A549 (cell line): ENCODE measurements at regions not wholly inside any gene's neighbourhood (a gene's known extent, or its start where the extent isn't known, plus 50 kb on each side); places are given as distances from the start of the nearest gene placed in this dataset.

ENCODE experiments used
- ATAC-seq, 2 experiments: fragments of 200-7000 bp in 1 of 2; fragments of >200 bp in 1 of 2; cut with Nextera tagmentation in 1 of 2; cut with Tn5 transposase in 1 of 2; 3 replicates each; pipeline versions ENCODE4 v1.8.0 to v1.9.1; 2018 to 2020; ENCODE audit warnings: mild to moderate bottlenecking in 1 of 2, moderate library complexity in 1 of 2
- CTCF ChIA-PET: fragments of 300-600 bp; sonication (Branson Sonifier 250); formaldehyde crosslinking; extraction: SDS; loops from one replicate; lab custom pipeline; 2021; ENCODE audit warnings: antibody characterized with exemption, inconsistent platforms; lab: Yijun Ruan, JAX
- POLR2A ChIA-PET: fragments of 350-600 bp; formaldehyde crosslinking; extraction: SDS; loops from one replicate; lab custom pipeline; 2021; ENCODE audit warnings: antibody characterized with exemption, inconsistent platforms; lab: Yijun Ruan, JAX
- DNase-seq, 2 experiments: peaks; one replicate each; pipeline versions ENCODE4 v3.0.0 to v3.0.0-alpha.2; 2011 to 2016; ENCODE audit warnings: low read depth in 1 of 2, low spot score in 1 of 2
- FAIRE-seq: peaks from 2 replicates; lab custom pipeline; 2011; peaks lifted over from hg19 to GRCh38; lab: Jason Lieb, UNC
- H3K27ac ChIP-seq, 2 experiments: fragments of >200 bp; sonication (Bioruptor Twin); formaldehyde crosslinking; 3 replicates each; pipeline ENCODE4 v1.5.1; 2016 to 2017
- H3K4me1 ChIP-seq: fragments of >200 bp; sonication (Bioruptor Twin); formaldehyde crosslinking; 3 replicates; pipeline ENCODE4 v1.6.1; 2016
- H3K4me2 ChIP-seq: fragments of >200 bp; sonication (Bioruptor Twin); formaldehyde crosslinking; 3 replicates; pipeline ENCODE4 v1.6.1; 2016
- H3K4me3 ChIP-seq: fragments of >200 bp; sonication (Bioruptor Twin); formaldehyde crosslinking; 3 replicates; pipeline ENCODE4 v1.5.1; 2016
- H3K9me3 ChIP-seq: fragments of >200 bp; sonication (Bioruptor Twin); formaldehyde crosslinking; 3 replicates; pipeline ENCODE4 v1.6.1; 2016
- ATOH8 ChIP-seq: fragments of 250-450 bp; sonication (Bioruptor Pico); IDR thresholded peaks from 2 replicates; pipeline ENCODE4 v1.5.0; 2020; ENCODE audit warnings: low read depth, mild to moderate bottlenecking, moderate library complexity
- BCL3 ChIP-seq: fragments of >200 bp; sonication (Bioruptor Twin); formaldehyde crosslinking; IDR thresholded peaks from 3 replicates; pipeline ENCODE4 v1.6.1; 2016
- CEBPB ChIP-seq, 2 experiments: fragments of >200 bp in 1 of 2; sonication (Bioruptor Twin) in 1 of 2; formaldehyde crosslinking in 1 of 2; IDR thresholded peaks; 2 replicates each; pipeline ENCODE4 v1.6.1; 2012 to 2016
- CHD2 ChIP-seq: fragments of 150-350 bp; IDR thresholded peaks from 2 replicates; pipeline ENCODE4 v1.6.1; 2014; ENCODE audit warnings: low read length; ENCODE audit not compliant: partially characterized antibody
- EHF ChIP-seq: fragments of 250-450 bp; sonication (Bioruptor Pico); IDR thresholded peaks from 2 replicates; pipeline ENCODE4 v1.5.0; 2020; ENCODE audit warnings: mild to moderate bottlenecking
- EP300 ChIP-seq, 2 experiments: fragments of >200 bp; sonication (Bioruptor Twin); formaldehyde crosslinking; IDR thresholded peaks; 2 replicates in 1 of 2; 3 replicates in 1 of 2; pipeline ENCODE4 v1.6.1; 2016 to 2017
- HDAC2 ChIP-seq: fragments of 200-600 bp; sonication (generic); IDR thresholded peaks from 2 replicates; pipeline ENCODE4 v1.6.1; 2016
- HOXB5 ChIP-seq: fragments of 250-450 bp; sonication (Bioruptor Pico); IDR thresholded peaks from 2 replicates; pipeline ENCODE4 v1.5.0; 2020; ENCODE audit warnings: mild to moderate bottlenecking, moderate library complexity
- JUNB ChIP-seq: fragments of >200 bp; sonication (Bioruptor Twin); formaldehyde crosslinking; IDR thresholded peaks from 2 replicates; pipeline ENCODE4 v1.6.1; 2016
- KDM5A ChIP-seq: fragments of 200-600 bp; sonication (generic); IDR thresholded peaks from 2 replicates; pipeline ENCODE4 v1.6.1; 2016; ENCODE audit warnings: antibody characterized with exemption, mild to moderate bottlenecking
- MAFK ChIP-seq: fragments of 450-650 bp; IDR thresholded peaks from 2 replicates; pipeline ENCODE4 v1.6.1; 2014; ENCODE audit not compliant: partially characterized antibody
- MYC ChIP-seq: IDR thresholded peaks from 2 replicates; pipeline ENCODE4 v1.6.1; 2012; ENCODE audit warnings: mild to moderate bottlenecking, inconsistent platforms, low read length, improper control_type of control experiment, borderline replicate concordance
- NFE2L2 ChIP-seq: fragments of 150-350 bp; conservative IDR thresholded peaks from 2 replicates; pipeline ENCODE4 v1.6.1; 2014; ENCODE audit warnings: low read length
- PBX3 ChIP-seq: IDR thresholded peaks from 2 replicates; pipeline ENCODE4 v1.6.1; 2012
- REST ChIP-seq: fragments of 200-600 bp; sonication (generic); IDR thresholded peaks from 2 replicates; pipeline ENCODE4 v1.6.1; 2016; ENCODE audit warnings: antibody characterized with exemption, mild to moderate bottlenecking, moderate library complexity
- SMC3 ChIP-seq: fragments of >200 bp; sonication (Bioruptor Twin); formaldehyde crosslinking; IDR thresholded peaks from 3 replicates; pipeline ENCODE4 v1.6.1; 2018; ENCODE audit warnings: inconsistent platforms
- TFCP2L1 ChIP-seq: fragments of 250-450 bp; sonication (Bioruptor Pico); IDR thresholded peaks from 2 replicates; pipeline ENCODE4 v1.5.0; 2021; ENCODE audit warnings: mild to moderate bottlenecking
- TP53 ChIP-seq: fragments of 250-450 bp; sonication (Bioruptor Pico); IDR thresholded peaks from 2 replicates; pipeline ENCODE4 v1.5.0; 2021; ENCODE audit warnings: mild to moderate bottlenecking, moderate library complexity
- ZC3H11A ChIP-seq: fragments of 450-650 bp; IDR thresholded peaks from 2 replicates; pipeline ENCODE4 v1.6.1; 2014; ENCODE audit warnings: antibody characterized with exemption, mild to moderate bottlenecking
- ZFP36 ChIP-seq: fragments of 450-650 bp; IDR thresholded peaks from 2 replicates; pipeline ENCODE4 v1.6.1; 2014; ENCODE audit warnings: borderline replicate concordance; ENCODE audit not compliant: partially characterized antibody
- ZNF302 ChIP-seq: fragments of 250-450 bp; sonication (Bioruptor Pico); IDR thresholded peaks from 2 replicates; pipeline ENCODE4 v1.9.0; 2021; ENCODE audit warnings: inconsistent platforms, mild to moderate bottlenecking, moderate library complexity
- ZSCAN20 ChIP-seq: fragments of 250-450 bp; sonication (Bioruptor Pico); IDR thresholded peaks from 2 replicates; pipeline ENCODE4 v1.8.0; 2022; ENCODE audit warnings: mild to moderate bottlenecking, moderate library complexity
- WGBS: methylation state at CpG from one replicate; pipeline ENCODE4 v1.1.6; 2017; ENCODE audit errors: missing lambda C conversion rate; 5-methylcytosine and 5-hydroxymethylcytosine counted together

GRCh38 chr14:62491146-62491545 lies 554.1 kb downstream of the KCNH5 start:
- TF ChIP-seq MYC (no peak), TFCP2L1 (CRISPR knock-in tag) (no peak), BCL3 (no peak), CEBPB (IDR thresholded peaks at IDR 0.05) (no peak), ATOH8 (no peak), REST (no peak), JUNB (no peak), ZFP36 (no peak), MAFK (no peak), SMC3 (no peak), ZC3H11A (no peak), CHD2 (no peak), ZSCAN20 (CRISPR knock-in tag) (no peak), NFE2L2 (no peak), PBX3 (no peak), TP53 (no peak), EP300 (IDR thresholded peaks at IDR 0.05) (no peak), HOXB5 (CRISPR knock-in tag) (no peak), HDAC2 (no peak), KDM5A (no peak)
- Histone ChIP-seq H3K4me1 (no peaks in the 10 kb centered on the region), H3K9me3 (no peaks in the 10 kb centered on the region), H3K27ac (no peak overlapping the region), H3K4me2 (no peak overlapping the region), H3K4me3 (no peak overlapping the region)
- CTCF ChIA-PET = interaction anchor here (0.6 kb wide), 1 partner anchor 273 kb away, joined by 5 read pairs; no protein-coding TSS in a partner anchor
- POLR2A ChIA-PET = no interaction called here
- FAIRE-seq (no peak), DNase-seq (no peak), ATAC-seq (no peak)
- WGBS = 0% methylated on average over 1 of the region's 1 CpG

GRCh38 chr14:62497708-62498107 lies 547.5 kb downstream of the KCNH5 start:
- no peak overlapping the region for H3K4me2 ChIP-seq
- POLR2A ChIA-PET = no interaction called here
- H3K4me3 ChIP-seq = no peak overlapping the region
- H3K27ac ChIP-seq = no peak overlapping the region
- DNase-seq (no peak), ATAC-seq (no peak), FAIRE-seq (no peak)
- WGBS = 0% methylated on average over 1 of the region's 1 CpG
- CTCF ChIA-PET = no interaction called here
- H3K4me1 ChIP-seq = no peaks in the 10 kb centered on the region
- H3K9me3 ChIP-seq = 0 out of 3 replicates have a peak, but pooled peaks cover 3% of the 10 kb centered on the region
- TF ChIP-seq ZFP36 (peak; percentile 54), ZNF302 (CRISPR knock-in tag) (no peak), MYC (no peak), MAFK (no peak), JUNB (no peak), EHF (CRISPR knock-in tag) (no peak)
